SH-SY5Y (cell line): ENCODE measurements at regions not wholly inside any gene's neighbourhood (a gene's known extent, or its start where the extent isn't known, plus 50 kb on each side); places are given as distances from the start of the nearest gene placed in this dataset.

ENCODE experiments used
- GATA2 ChIP-seq: IDR thresholded peaks from 2 replicates; pipeline ENCODE4 v1.6.1; 2011; ENCODE audit warnings: mild to moderate bottlenecking, low read depth, low read length
- GATA3 ChIP-seq: IDR thresholded peaks from 2 replicates; pipeline ENCODE4 v1.6.1; 2011; ENCODE audit warnings: low read depth, mild to moderate bottlenecking, low read length, moderate library complexity

DNA sequence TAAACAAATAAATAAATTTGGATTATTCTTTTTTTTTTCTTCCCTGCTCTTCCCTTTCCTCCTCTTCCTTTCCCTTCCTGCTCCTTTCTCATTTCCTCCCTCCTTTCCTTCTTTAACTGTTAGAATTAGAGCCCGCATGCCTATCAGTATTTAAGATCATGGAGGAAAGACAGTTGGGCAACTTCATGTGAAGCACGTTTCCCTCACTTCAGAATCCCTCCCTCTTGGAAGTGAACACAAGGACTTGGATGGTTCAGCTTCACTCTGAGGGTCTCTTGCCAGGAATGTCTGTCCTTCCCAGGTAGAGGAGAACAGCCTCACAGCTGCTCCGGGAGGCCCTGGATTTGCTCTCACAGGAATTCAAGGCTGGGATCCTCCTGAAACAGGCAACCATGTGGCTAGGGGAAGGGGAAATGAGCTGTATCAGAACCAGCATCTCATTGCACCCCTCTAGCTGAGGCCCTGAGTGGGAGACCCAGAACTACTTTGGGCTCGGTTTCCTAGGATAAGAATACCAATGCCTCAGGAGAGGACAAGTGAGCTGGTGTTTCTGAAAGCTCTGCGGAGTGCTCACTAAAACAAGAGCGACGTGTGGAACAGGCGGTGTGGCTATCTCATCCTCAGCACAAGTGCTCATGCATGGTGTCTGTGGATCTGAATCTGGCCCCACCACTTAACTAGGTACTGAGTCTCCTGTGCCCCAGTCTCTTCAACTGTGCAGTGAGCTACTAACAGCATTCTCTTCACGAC, 230.5 kb downstream of the MYCN start:
- TF ChIP-seq GATA2 (no peak), GATA3 (no peak)

GRCh38 chr2:16169381-16169960, 229.1 kb downstream of the MYCN start:
- TF ChIP-seq GATA3, result no peak
- TF ChIP-seq GATA2, result no peak

DNA sequence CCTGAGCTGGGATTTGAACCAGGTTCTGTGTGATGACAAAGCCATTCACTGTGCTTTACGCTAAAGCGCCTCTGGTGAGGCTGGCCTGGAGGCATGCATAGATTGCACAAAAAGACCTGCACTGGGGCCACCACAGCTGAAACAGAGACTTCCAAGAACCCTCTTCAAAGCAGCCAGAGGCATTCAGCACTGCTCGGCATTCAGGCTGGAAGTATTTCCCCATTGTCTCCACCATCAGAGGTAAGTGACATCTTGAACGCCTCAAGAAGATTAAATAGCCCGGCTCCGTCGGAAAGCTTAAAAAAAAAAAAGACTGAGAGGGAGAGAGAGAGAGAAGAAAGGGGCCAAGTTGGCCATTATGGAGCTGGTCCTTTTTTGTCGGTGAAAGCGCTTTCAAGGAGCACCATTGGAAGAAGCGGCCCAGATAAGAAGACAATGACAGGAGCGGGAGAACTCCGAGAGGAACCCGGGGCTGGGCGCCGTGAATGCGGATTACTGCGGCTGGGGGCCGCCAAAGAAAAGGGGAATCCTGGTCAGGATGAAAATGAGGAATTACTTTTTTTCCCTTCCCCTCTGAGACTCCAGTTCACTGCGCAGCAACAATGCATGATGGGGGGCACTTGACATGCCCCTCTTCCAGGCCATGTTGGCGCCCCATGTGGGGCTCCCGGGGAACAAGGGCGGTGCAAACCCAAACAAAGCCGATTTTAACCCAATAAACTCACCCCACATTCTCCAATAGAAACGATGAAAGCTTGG, 228.3 kb downstream of the MYCN start:
- TF ChIP-seq GATA2, result no peak

- TF ChIP-seq GATA3, result no peak
- TF ChIP-seq GATA2, result no peak
These were observed 227.6 kb downstream of the MYCN start for GRCh38 chr2:16167870-16168426.

DNA sequence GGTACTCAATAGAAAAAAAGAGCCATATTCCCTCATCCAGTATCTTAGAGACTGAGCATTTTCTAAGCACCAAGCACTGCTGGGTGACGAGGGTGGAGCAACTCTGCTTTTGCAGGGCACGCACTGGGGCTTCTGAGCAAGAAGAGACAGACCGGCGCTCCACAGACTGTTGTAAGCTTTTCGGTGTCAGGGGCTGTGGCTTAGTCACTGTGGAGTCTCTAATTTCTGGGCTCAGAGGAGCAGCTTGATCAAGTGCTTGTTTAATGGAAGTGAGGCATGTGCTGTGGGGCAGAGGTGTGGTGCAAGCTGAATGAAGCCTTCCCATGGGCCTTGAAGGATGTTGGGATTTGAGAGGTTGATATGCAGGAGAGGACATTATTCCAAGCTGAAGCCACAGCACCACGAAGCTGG, 227.1 kb downstream of the MYCN start:
- no peak for TF ChIP-seq GATA3
- TF ChIP-seq GATA2, result no peak

DNA sequence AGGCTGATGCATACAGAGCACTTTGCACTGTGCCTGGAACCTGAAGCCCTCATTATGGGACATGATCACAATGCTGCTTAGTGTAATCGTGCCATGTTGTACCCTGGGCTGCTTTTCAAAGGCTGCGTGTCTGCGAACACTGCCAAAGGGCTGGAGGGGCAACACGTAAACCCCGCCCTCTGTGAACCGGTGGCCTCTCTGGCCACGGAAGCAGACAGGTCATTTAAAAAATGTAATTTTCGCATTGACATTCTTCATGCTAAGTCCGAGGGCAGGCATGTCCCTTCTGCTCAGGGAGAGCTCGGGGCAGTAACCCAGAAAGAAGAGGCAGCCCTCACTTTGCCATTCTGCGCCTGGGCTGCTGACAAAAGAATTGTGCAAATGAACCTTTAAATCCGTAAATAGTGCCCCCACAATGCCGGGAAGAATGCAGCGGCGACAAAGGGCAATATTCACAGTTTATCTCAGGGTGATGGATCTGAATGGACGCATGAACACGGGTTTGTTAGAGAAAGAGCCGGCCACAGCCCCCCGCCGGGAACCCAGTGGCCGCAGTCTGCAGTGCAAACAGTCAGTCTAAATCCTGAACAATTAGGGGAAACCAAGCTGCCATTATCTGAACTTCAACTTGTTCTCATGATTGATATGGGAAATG, 226.1 kb downstream of the MYCN start:
- TF ChIP-seq GATA2, result no peak
- TF ChIP-seq GATA3, result no peak

- TF ChIP-seq GATA3 (no peak), GATA2 (no peak)
These were observed 225.4 kb downstream of the MYCN start for GRCh38 chr2:16165518-16166326.

DNA sequence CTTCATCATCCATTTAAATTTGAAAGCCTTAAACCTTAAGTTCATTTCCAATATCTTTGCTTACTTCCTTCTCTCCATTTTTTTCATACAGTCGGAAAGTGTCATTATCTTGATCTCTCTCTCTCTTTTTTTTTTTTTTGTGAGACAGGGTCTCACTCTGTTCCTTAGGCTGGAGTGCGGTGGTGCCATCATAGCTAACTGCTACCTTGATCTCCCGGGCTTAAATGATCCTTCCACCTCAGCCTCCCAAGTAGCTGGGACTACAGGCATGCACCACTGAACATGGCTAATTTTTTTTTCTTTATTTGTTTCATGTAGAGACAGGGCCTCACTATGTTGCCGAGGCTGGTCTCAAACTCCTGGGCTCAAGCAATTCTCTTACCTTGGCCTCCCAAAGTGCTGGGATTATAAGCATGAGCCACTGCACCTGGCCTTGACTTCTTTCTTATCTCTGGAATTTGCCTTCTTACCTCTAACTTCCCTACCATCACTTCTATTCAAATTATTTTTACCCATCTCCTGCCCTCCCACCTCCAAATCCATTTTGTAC, 222.2 kb downstream of the MYCN start:
- TF ChIP-seq GATA2 (no peak), GATA3 (no peak)

DNA sequence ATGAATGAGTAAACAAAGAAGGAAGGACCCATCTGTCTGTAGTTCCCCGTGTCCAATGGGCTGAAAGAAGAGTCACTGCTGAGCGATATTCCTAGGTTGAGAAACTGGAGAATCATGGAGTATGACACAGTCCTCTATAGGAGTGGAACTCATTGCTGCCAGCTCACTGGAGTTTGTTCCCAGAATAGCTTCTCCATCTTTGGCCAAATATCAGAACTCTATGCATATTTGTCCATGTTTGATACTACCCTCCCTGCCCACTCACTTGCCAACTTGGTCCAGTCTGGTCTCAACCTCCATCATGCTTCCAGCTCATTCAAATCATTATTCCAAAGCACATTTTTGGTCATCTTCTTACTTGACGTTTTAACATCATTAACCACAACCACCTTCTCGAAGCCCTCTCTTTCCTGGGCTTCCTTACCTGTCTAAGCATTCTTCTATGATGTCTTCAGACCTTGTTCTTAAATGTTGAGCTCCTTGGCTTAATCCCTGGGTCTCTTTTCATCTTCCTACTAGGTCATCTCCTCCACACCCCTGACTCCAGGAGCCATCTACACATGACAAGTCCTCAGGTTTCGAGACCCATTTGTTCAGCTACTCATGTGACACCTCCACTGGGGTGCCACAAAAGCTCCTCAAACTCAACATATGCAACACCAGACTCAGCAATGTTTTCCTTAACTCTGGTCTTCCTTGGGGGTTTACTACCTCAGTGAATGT, 221.6 kb downstream of the MYCN start:
- TF ChIP-seq GATA2, result no peak
- TF ChIP-seq GATA3, result no peak

DNA sequence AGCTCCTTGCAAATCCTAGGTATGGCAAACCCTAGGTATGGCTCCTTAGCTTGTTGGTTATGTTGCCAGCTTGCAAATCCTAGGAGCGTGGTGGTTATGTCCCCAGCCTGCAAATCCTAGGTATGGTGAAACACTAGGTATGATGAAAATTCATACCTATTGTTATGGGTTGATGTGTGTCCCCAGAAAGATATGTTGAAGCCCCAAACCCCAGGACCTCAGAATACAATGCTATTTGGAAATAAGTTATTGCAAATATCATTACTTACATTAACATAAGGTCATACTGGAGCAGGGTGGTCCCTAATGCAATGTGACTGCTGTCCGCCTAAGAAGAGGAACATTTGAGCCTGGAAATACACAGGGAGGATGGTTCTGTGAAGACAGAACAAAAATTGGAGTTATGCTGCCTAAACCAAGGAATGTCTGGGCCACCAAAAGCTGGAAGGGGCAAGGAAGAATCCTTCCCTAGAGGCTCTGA, 220.8 kb downstream of the MYCN start:
- TF ChIP-seq GATA2 (no peak), GATA3 (no peak)

GRCh38 chr2:16160281-16161084, 220.1 kb downstream of the MYCN start:
- TF ChIP-seq GATA2 (no peak), GATA3 (no peak)

- no peak for TF ChIP-seq GATA3
- no peak for TF ChIP-seq GATA2
These were observed 216.1 kb downstream of the MYCN start for GRCh38 chr2:16156411-16156810.
